ENCODE measurements at regions not wholly inside any gene's neighbourhood (a gene's known extent, or its start where the extent isn't known, plus 50 kb on each side); places are given as distances from the start of the nearest gene placed in this dataset.
"Not testable (repeated sequence)": the region's sequence is repeated elsewhere in the genome, so short reads cannot be mapped to it uniquely, and the experiment has no call there.

GRCh38 chrY:26638063-26638462, 1016.1 kb downstream of the CDY1 start:
- no peak for DNase-seq

DNA sequence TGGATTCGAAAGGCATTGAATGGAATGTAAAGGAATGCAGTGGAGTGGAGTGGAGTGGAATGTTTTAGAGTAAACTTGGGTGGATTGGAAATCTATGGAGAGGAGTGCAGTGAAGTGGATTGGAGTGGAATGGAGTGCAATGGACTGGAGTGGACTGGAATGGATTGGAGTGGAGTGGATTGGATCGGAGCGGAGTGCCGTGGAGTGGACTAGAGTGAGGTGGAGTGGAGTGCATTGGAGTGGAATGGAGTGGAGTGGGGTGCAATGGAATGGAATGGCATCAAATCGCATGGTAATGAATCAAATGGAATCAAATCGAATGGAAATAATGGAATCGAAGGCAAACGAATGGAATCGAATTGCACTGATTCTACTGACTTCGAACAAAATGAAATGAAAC, 1023.9 kb downstream of the CDY1 start:
- DNase-seq, result not testable (repeated sequence)

DNA sequence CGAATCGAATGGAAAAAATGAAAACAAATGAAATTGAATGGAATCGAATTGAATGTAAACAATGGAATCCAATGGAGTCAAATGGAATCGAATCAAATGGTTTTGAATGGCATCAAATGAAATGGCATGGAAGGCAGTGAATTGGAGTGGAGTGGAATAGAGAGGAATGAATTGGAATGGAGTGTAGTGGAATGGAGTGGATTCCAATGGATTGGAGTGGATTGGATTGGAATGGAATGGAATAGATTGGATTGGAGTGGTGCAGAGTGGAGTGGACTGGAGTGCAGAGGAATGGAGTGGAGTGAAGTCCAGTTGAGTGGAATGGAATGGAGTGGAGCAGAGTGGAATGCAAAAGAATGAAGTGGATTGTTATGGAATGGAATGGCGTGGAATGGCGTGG, 1026.3 kb downstream of the CDY1 start:
- DNase-seq, result not testable (repeated sequence)

DNA sequence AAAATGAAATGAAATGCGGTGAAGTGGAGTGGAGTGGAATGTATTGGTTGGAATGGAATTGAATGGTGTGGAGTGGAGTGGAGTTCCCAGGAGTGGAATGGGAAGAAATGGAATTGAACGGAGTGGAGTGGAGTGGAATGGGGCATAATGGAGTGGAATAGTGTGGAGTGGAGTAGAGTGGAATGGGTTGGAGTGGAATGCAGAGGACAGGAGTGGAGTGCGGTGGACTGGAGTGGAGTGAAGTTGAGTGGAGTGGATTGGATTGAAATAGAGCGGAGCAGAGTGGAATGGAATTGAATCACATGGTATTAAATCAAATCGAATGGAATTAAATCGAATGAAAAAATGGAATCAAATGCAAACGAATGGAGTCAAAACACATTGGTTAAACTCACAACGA, 1042.3 kb downstream of the CDY1 start:
- DNase-seq, result not testable (repeated sequence)

- DNase-seq, result not testable (repeated sequence)
These were observed 1044.8 kb downstream of the CDY1 start for GRCh38 chrY:26666691-26667090.

- DNase-seq, result not testable (repeated sequence)
These were observed 1047.3 kb downstream of the CDY1 start for GRCh38 chrY:26669243-26669642.

- DNase-seq, result peak; percentile 2
These were observed 1048.5 kb downstream of the CDY1 start for GRCh38 chrY:26670360-26670871.

DNA sequence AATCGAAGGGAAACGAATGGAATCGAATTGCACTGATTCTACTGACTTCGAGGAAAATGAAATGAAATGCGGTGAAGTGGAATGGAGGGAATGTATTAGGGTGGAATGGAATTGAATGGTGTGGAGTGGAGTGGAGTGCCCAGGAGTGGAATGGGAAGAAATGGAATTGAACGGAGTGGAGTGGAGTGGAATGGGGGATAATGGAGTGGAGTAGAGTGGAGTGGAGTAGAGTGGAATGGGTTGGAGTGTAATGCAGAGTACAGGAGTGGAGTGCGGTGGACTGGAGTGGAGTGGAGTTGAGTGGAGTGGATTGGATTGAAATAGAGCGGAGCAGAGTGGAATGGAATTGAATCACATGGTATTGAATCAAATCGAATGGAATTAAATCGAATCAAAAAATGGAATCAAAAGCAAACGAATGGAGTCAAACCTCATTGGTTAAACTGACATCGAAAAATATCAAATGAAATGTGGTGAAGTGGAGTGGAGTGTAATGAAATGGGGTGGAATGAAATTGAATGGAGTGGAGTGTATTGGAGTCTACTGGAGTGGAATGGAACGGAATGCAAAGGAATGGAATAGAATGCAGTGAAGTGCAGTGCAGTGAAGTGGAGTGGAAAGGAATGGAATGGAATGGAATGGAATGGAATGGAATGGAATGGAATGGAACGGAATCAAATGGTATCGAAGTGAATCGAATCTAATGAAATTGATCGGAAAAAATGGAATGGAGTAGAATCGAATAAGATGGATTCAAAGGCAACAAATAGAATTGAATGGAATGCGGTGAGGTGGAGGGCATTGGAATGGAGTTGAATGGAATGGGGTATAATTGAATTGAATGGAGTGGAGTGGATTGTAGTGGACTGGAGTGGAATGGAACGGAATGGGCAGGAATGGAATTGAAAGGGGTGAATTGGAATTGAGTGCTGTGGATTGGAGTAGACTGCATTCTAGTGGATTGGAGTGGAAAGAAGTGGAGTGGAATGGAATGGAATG, 1049.3 kb downstream of the CDY1 start:
- peak; percentile 22 for DNase-seq

Data from CD4-positive, alpha-beta T cell treated with Interleukin-17A for 1 hour (primary cell).